Urinary bladder (tissue), 3 donors: ENCODE measurements at regions not wholly inside any gene's neighbourhood (a gene's known extent, or its start where the extent isn't known, plus 50 kb on each side); places are given as distances from the start of the nearest gene placed in this dataset.
A peak's percentile ranks its signal among the peaks of the same experiment; 100 is the strongest.

Experiments used
- DNase-seq: peaks from one replicate; pipeline ENCODE4 v3.0.0-alpha.2; 2015; ENCODE audit errors: extremely low spot score
- H3K27ac ChIP-seq: one replicate; pipeline ENCODE4 v1.5.1; 2013; ENCODE audit warnings: low read depth, mild to moderate bottlenecking, moderate library complexity
- H3K36me3 ChIP-seq: one replicate; pipeline ENCODE4 v1.6.1; 2013; ENCODE audit warnings: mild to moderate bottlenecking, moderate library complexity; ENCODE audit not compliant: insufficient read depth
- H3K4me1 ChIP-seq: one replicate; pipeline ENCODE4 v1.6.1; 2013; ENCODE audit warnings: mild to moderate bottlenecking, moderate library complexity; ENCODE audit not compliant: insufficient read depth
- H3K4me3 ChIP-seq: one replicate; pipeline ENCODE4 v1.5.1; 2013; ENCODE audit warnings: low read depth, low read length
- WGBS: extraction: QIAGEN DNeasy Blood & Tissue Kit; methylation state at CpG from one replicate; pipeline ENCODE4 v1.1.7; 2013; 5-methylcytosine and 5-hydroxymethylcytosine counted together
- donor health status: healthy with polysubstance abuse.
- donor health status: healthy.

- no peak overlapping the region for H3K27ac ChIP-seq
- no peak overlapping the region for H3K4me3 ChIP-seq
- no peaks in the 10 kb centered on the region for H3K36me3 ChIP-seq
- H3K4me1 ChIP-seq = no peaks in the 10 kb centered on the region
- WGBS = 48% methylated on average over 2 of the region's 2 CpGs
- DNase-seq = peak; percentile 11
Measured at GRCh38 chr3:81958972-81959640, 197.7 kb upstream of the GBE1 start.

- Histone ChIP-seq H3K36me3 (no peaks in the 10 kb centered on the region), H3K4me3 (no peak overlapping the region), H3K4me1 (no peaks in the 10 kb centered on the region), H3K27ac (no peak overlapping the region)
- 33% methylated on average over 4 of the region's 4 CpGs for WGBS
- DNase-seq = no peak
Measured at GRCh38 chr3:81955878-81956277, 194.4 kb upstream of the GBE1 start.

GRCh38 chr3:81953111-81953510, 191.7 kb upstream of the GBE1 start:
- DNase-seq = no peak
- H3K36me3 ChIP-seq = no peaks in the 10 kb centered on the region
- H3K27ac ChIP-seq = no peak overlapping the region
- no peak overlapping the region for H3K4me3 ChIP-seq
- WGBS = 93% methylated on average over 5 of the region's 5 CpGs
- H3K4me1 ChIP-seq = no peaks in the 10 kb centered on the region

- Histone ChIP-seq H3K36me3 (no peaks in the 10 kb centered on the region), H3K27ac (no peak overlapping the region), H3K4me1 (no peaks in the 10 kb centered on the region), H3K4me3 (no peak overlapping the region)
- DNase-seq = no peak
- WGBS = 89% methylated on average over 3 of the region's 3 CpGs
Measured at GRCh38 chr3:81952141-81952540, 190.7 kb upstream of the GBE1 start.

GRCh38 chr3:81951636-81952035, 190.2 kb upstream of the GBE1 start:
- DNase-seq = no peak
- H3K4me3 ChIP-seq = no peak overlapping the region
- no peaks in the 10 kb centered on the region for H3K36me3 ChIP-seq
- H3K4me1 ChIP-seq = no peaks in the 10 kb centered on the region
- no peak overlapping the region for H3K27ac ChIP-seq
- WGBS = 48% methylated on average over 4 of the region's 4 CpGs

- Histone ChIP-seq H3K27ac (no peak overlapping the region), H3K4me1 (no peaks in the 10 kb centered on the region), H3K4me3 (no peak overlapping the region), H3K36me3 (no peaks in the 10 kb centered on the region)
- WGBS = 83% methylated on average over 6 of the region's 6 CpGs
- DNase-seq = no peak
Measured at GRCh38 chr3:81951106-81951505, 189.7 kb upstream of the GBE1 start.

- Histone ChIP-seq H3K4me1 (no peaks in the 10 kb centered on the region), H3K36me3 (no peaks in the 10 kb centered on the region), H3K27ac (no peak overlapping the region), H3K4me3 (no peak overlapping the region)
- WGBS = 80% methylated on average over 1 of the region's 1 CpG
- DNase-seq = no peak
Measured at GRCh38 chr3:81947359-81947758, 185.9 kb upstream of the GBE1 start.

GRCh38 chr3:81938681-81939080, 177.2 kb upstream of the GBE1 start:
- Histone ChIP-seq H3K4me3 (no peak overlapping the region), H3K27ac (no peak overlapping the region), H3K36me3 (no peaks in the 10 kb centered on the region), H3K4me1 (no peaks in the 10 kb centered on the region)
- no peak for DNase-seq

- no peak for DNase-seq
- H3K27ac ChIP-seq = no peak overlapping the region
- no peaks in the 10 kb centered on the region for H3K4me1 ChIP-seq
- 59% methylated on average over 1 of the region's 1 CpG for WGBS
- H3K36me3 ChIP-seq = no peaks in the 10 kb centered on the region
- H3K4me3 ChIP-seq = no peak overlapping the region
Measured at GRCh38 chr3:81936817-81937216, 175.4 kb upstream of the GBE1 start.

GRCh38 chr3:81932681-81933080, 171.2 kb upstream of the GBE1 start:
- no peak for DNase-seq
- no peaks in the 10 kb centered on the region for H3K4me1 ChIP-seq
- H3K4me3 ChIP-seq = no peak overlapping the region
- H3K27ac ChIP-seq = no peak overlapping the region
- no peaks in the 10 kb centered on the region for H3K36me3 ChIP-seq
- 92% methylated on average over 4 of the region's 4 CpGs for WGBS

- WGBS = 79% methylated on average over 12 of the region's 12 CpGs
- Histone ChIP-seq H3K36me3 (no peaks in the 10 kb centered on the region), H3K4me3 (no peak overlapping the region), H3K27ac (no peak overlapping the region), H3K4me1 (no peaks in the 10 kb centered on the region)
- no peak for DNase-seq
Measured at GRCh38 chr3:81931265-81932251, 170.1 kb upstream of the GBE1 start.

GRCh38 chr3:81929697-81930096, 168.3 kb upstream of the GBE1 start:
- Histone ChIP-seq H3K4me3 (no peak overlapping the region), H3K4me1 (no peaks in the 10 kb centered on the region), H3K27ac (no peak overlapping the region), H3K36me3 (no peaks in the 10 kb centered on the region)
- no peak for DNase-seq

- no peaks in the 10 kb centered on the region for H3K36me3 ChIP-seq
- no peak overlapping the region for H3K27ac ChIP-seq
- H3K4me1 ChIP-seq = no peaks in the 10 kb centered on the region
- no peak overlapping the region for H3K4me3 ChIP-seq
- WGBS = 81% methylated on average over 1 of the region's 1 CpG
- no peak for DNase-seq
Measured at GRCh38 chr3:81927811-81928210, 166.4 kb upstream of the GBE1 start.

- Histone ChIP-seq H3K4me3 (no peak overlapping the region), H3K27ac (no peak overlapping the region), H3K36me3 (no peaks in the 10 kb centered on the region), H3K4me1 (no peaks in the 10 kb centered on the region)
- DNase-seq = no peak
Measured at GRCh38 chr3:81925385-81925784, 163.9 kb upstream of the GBE1 start.
